Spleen (tissue), 11 donors: ENCODE measurements at regions not wholly inside any gene's neighbourhood (a gene's known extent, or its start where the extent isn't known, plus 50 kb on each side); places are given as distances from the start of the nearest gene placed in this dataset.

ENCODE experiments used
- DNase-seq: peaks from one replicate; pipeline ENCODE4 v3.0.0-alpha.2; 2020
- H3K27ac ChIP-seq, 8 donors: fragments of 200-600 bp; sonication (generic) in 7 of 8; 1 replicate in 4 of 8; 2 replicates in 4 of 8; pipeline versions ENCODE4 v1.5.0 to v1.8.0; 2016 to 2021; ENCODE audit warnings: inconsistent platforms in 4 of 8, mild to moderate bottlenecking in 4 of 8, moderate library complexity in 1 of 8
- H3K27me3 ChIP-seq, 7 donors: fragments of 200-600 bp; sonication (generic) in 6 of 7; replicated peaks in 1 of 7; 1 replicate in 4 of 7; 2 replicates in 3 of 7; pipeline versions ENCODE4 v1.5.0 to v1.8.0; 2016 to 2021; ENCODE audit warnings: inconsistent platforms in 3 of 7, mild to moderate bottlenecking in 1 of 7
- H3K36me3 ChIP-seq, 6 donors: fragments of 200-600 bp; sonication (generic) in 5 of 6; 1 replicate in 4 of 6; 2 replicates in 2 of 6; pipeline versions ENCODE4 v1.5.0 to v1.8.0; 2016 to 2021; ENCODE audit warnings: inconsistent platforms in 2 of 6
- H3K4me1 ChIP-seq, 6 donors: fragments of 200-600 bp; sonication (generic) in 5 of 6; 1 replicate in 3 of 6; 2 replicates in 3 of 6; pipeline versions ENCODE4 v1.5.0 to v1.8.0; 2016 to 2021; ENCODE audit warnings: inconsistent platforms in 3 of 6
- H3K4me3 ChIP-seq, 8 donors: fragments of 200-600 bp; sonication (generic) in 7 of 8; 1 replicate in 4 of 8; 2 replicates in 4 of 8; pipeline versions ENCODE4 v1.5.0 to v1.8.0; 2016 to 2021; ENCODE audit warnings: inconsistent platforms in 4 of 8, mild to moderate bottlenecking in 4 of 8, moderate library complexity in 2 of 8
- H3K9me3 ChIP-seq, 8 donors: fragments of 200-600 bp; sonication (generic) in 7 of 8; 1 replicate in 4 of 8; 2 replicates in 4 of 8; pipeline versions ENCODE4 v1.5.0 to v1.8.0; 2016 to 2021; ENCODE audit warnings: inconsistent platforms in 4 of 8
- CTCF ChIP-seq, 11 experiments: fragments of 200-600 bp in 7 of 11; fragments of 450-650 bp in 4 of 11; sonication (generic) in 4 of 11; IDR thresholded peaks in 8 of 11; conservative IDR thresholded peaks in 3 of 11; 1 replicate in 7 of 11; 2 replicates in 4 of 11; pipeline versions ENCODE4 v1.4.0 to v1.8.0; 2016 to 2021; ENCODE audit warnings: antibody characterized with exemption in 11 of 11, inconsistent platforms in 4 of 11, mild to moderate bottlenecking in 1 of 11
- POLR2A ChIP-seq, 3 donors: fragments of 450-650 bp; IDR thresholded peaks; one replicate each; pipeline ENCODE4 v1.5.1; 2017; ENCODE audit warnings: antibody characterized with exemption in 3 of 3, mild to moderate bottlenecking in 1 of 3
- POLR2AphosphoS5 ChIP-seq, 3 donors: sonication (generic); formaldehyde crosslinking; IDR thresholded peaks; one replicate each; pipeline ENCODE4 v1.5.1; 2017; ENCODE audit warnings: antibody characterized with exemption in 3 of 3
- WGBS, 5 donors: extraction: QIAGEN DNeasy Blood & Tissue Kit in 3 of 5; methylation state at CpG; one replicate each; pipeline versions ENCODE4 v1.1.5 to v1.1.7; 2013 to 2018; 5-methylcytosine and 5-hydroxymethylcytosine counted together
- intact Hi-C: fragments of 100-400 bp; cut with DNase I; formaldehyde crosslinking; loops from one replicate; pipeline ENCODE4 v1.15.0; 2023; ENCODE audit warnings: low total_unique reads
- donor health status: healthy with polysubstance abuse.
- donor health status: DM: no; HTN: no; CAD: no; lungs with moderate emphysema.
- donor health status: DM: no; HTN: no; CAD: no.
- donor health status: Bipolar disorder and iron deficiency.
- donor health status: healthy.
- donor health status: DM: no; HTN: no; CAD: no.
- donor health status: DM: yes; HTN: yes; CAD: no.

- DNase-seq: no peak
- Histone ChIP-seq H3K9me3 (no peaks in the 10 kb centered on the region), H3K27me3 (no peaks in the 10 kb centered on the region), H3K27ac (no peak overlapping the region), H3K36me3 (no peaks in the 10 kb centered on the region), H3K4me1 (no peaks in the 10 kb centered on the region), H3K4me3 (no peak overlapping the region)
- WGBS, 5 donors: 87 to 90% (median 89%) methylated on average over 5 of the region's 5 CpGs
- TF ChIP-seq POLR2AphosphoS5 (IDR thresholded peaks at IDR 0.05) (no peak), POLR2A (IDR thresholded peaks at IDR 0.05) (no peak), CTCF (IDR thresholded peaks at IDR 0.05 in 8 of 11, conservative IDR thresholded peaks at IDR 0.05 in 3 of 11) (no peak)
- intact Hi-C loops: no loop called here
Observed at GRCh38 chr6:91126876-91127275, 540.0 kb upstream of the MAP3K7 start.

GRCh38 chr6:91117550-91117949 is 530.7 kb upstream of the MAP3K7 start:
- Histone ChIP-seq H3K4me1 (no peaks in the 10 kb centered on the region), H3K36me3 (no peaks in the 10 kb centered on the region), H3K27ac (no peak overlapping the region), H3K27me3 (no peaks in the 10 kb centered on the region), H3K4me3 (no peak overlapping the region), H3K9me3 (no peaks in the 10 kb centered on the region)
- no peak for DNase-seq
- no peak for TF ChIP-seq POLR2A (IDR thresholded peaks at IDR 0.05)
- TF ChIP-seq POLR2AphosphoS5 (IDR thresholded peaks at IDR 0.05): no peak
- TF ChIP-seq CTCF (IDR thresholded peaks at IDR 0.05 in 8 of 11, conservative IDR thresholded peaks at IDR 0.05 in 3 of 11): no peak
- intact Hi-C loops: no loop called here

- no peaks in the 10 kb centered on the region for H3K36me3 ChIP-seq
- H3K27me3 ChIP-seq: no peaks in the 10 kb centered on the region
- no peaks in the 10 kb centered on the region for H3K4me1 ChIP-seq
- no peak overlapping the region for H3K27ac ChIP-seq
- TF ChIP-seq CTCF (IDR thresholded peaks at IDR 0.05 in 8 of 11, conservative IDR thresholded peaks at IDR 0.05 in 3 of 11) (no peak), POLR2AphosphoS5 (IDR thresholded peaks at IDR 0.05) (no peak), POLR2A (IDR thresholded peaks at IDR 0.05) (no peak)
- DNase-seq: no peak
- no peaks in the 10 kb centered on the region for H3K9me3 ChIP-seq
- WGBS, 5 donors: 58 to 95% (median 72%) methylated on average over 2 of the region's 2 CpGs
- intact Hi-C loops: no loop called here
- H3K4me3 ChIP-seq: no peak overlapping the region
Observed at GRCh38 chr6:91114123-91114708, 527.3 kb upstream of the MAP3K7 start.

DNA sequence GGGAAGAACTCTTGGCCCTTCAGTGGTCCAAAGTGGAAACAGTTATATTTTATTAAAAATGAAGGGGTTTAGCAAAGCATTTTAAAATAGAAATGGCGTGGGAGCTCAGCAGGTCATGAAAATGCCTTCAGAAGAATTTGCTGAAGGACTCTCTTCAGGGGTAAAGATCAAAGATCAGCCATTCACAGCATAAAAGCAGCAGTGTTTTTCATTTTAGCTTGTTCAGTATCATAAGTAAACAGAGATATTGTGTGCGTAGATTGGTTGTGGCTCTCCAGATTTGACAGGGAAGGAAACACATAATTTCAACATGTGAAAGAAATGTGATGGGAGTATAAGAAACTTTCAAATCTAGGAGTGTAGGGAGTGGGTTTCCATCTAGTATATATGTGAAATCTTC is 519.2 kb upstream of the MAP3K7 start:
- H3K27me3 ChIP-seq: no peaks in the 10 kb centered on the region
- 61 to 85% (median 79%) methylated on average over 2 of the region's 2 CpGs for WGBS, 5 donors
- no peak overlapping the region for H3K4me3 ChIP-seq
- no peak for DNase-seq
- no peak overlapping the region for H3K27ac ChIP-seq
- no peaks in the 10 kb centered on the region for H3K36me3 ChIP-seq
- intact Hi-C loops: no loop called here
- no peaks in the 10 kb centered on the region for H3K4me1 ChIP-seq
- H3K9me3 ChIP-seq: no peaks in the 10 kb centered on the region
- no peak for TF ChIP-seq POLR2A (IDR thresholded peaks at IDR 0.05)
- TF ChIP-seq CTCF (IDR thresholded peaks at IDR 0.05 in 8 of 11, conservative IDR thresholded peaks at IDR 0.05 in 3 of 11): no peak
- TF ChIP-seq POLR2AphosphoS5 (IDR thresholded peaks at IDR 0.05): no peak
